ENCODE measurements at regions not wholly inside any gene's neighbourhood (a gene's known extent, or its start where the extent isn't known, plus 50 kb on each side); places are given as distances from the start of the nearest gene placed in this dataset.

DNA sequence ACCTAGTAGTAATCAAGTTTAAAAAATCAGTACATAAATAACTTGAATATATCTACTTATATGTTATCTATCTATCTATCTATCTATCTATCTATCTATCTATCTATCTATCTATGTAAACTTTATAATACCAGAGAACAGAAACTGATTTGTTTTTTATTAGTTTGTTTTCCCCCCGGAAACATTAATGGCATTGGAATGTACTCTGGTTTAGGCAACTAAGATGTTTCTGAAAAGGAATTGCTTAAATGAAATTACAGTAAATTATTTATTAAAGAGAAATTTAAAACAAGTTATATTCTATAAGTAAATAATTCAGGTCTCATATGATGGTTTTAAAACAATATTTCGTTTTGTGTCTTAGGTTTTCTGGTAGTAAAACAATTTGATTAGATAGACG lies 681.0 kb upstream of the ADAMTS5 start:
- no peak overlapping the region for H3K4me3 ChIP-seq (ENCODE audit: low read depth, low read length)
- TF ChIP-seq, protein P1, sequence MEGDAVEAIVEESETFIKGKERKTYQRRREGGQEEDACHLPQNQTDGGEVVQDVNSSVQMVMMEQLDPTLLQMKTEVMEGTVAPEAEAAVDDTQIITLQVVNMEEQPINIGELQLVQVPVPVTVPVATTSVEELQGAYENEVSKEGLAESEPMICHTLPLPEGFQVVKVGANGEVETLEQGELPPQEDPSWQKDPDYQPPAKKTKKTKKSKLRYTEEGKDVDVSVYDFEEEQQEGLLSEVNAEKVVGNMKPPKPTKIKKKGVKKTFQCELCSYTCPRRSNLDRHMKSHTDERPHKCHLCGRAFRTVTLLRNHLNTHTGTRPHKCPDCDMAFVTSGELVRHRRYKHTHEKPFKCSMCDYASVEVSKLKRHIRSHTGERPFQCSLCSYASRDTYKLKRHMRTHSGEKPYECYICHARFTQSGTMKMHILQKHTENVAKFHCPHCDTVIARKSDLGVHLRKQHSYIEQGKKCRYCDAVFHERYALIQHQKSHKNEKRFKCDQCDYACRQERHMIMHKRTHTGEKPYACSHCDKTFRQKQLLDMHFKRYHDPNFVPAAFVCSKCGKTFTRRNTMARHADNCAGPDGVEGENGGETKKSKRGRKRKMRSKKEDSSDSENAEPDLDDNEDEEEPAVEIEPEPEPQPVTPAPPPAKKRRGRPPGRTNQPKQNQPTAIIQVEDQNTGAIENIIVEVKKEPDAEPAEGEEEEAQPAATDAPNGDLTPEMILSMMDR (IDR thresholded peaks at IDR 0.05; ENCODE audit: borderline replicate concordance, insufficient read depth, low read depth, low read length): no peak

DNA sequence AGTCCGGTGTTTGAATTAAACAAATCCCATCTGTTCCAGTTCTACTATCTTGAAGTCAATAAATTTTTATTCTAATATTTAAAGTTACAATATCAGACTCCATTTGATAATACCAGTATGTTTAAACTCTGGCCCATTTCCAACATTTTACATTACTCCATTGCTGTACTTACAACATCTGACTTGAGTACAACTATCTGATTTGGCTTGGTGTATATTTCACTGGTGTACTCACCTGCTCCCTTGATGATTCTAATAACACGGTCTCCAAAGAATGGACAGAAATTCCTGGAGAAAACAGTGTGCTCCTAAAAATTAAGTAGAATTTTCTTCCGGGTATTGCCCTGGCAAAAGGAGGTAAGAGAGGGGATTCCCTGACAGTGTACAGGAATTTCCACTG lies 680.5 kb upstream of the ADAMTS5 start:
- TF ChIP-seq, protein P1 (IDR thresholded peaks at IDR 0.05; ENCODE audit: borderline replicate concordance, insufficient read depth, low read depth, low read length): no peak
- no peak overlapping the region for H3K4me3 ChIP-seq (ENCODE audit: low read depth, low read length)

DNA sequence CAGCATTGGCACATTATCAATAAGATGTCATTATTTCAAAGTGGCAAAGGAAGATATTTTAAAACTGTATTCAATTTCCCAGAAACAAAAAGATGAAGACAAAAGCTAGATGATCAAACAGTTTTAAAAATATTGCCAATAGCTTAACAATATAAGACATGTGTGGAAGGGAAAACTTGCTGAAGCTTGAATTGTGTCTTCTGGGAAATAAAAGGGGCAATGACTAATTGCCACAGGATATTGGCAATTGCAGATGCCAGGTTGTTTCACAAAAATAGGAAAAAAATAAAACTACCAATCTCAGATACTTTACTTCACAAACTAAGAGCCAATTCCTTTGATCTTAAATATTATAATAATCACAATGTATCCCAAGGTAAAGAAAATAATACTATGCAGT lies 679.8 kb upstream of the ADAMTS5 start:
- TF ChIP-seq, protein P1 (IDR thresholded peaks at IDR 0.05; ENCODE audit: borderline replicate concordance, insufficient read depth, low read depth, low read length): no peak
- no peak overlapping the region for H3K4me3 ChIP-seq (ENCODE audit: low read depth, low read length)

DNA sequence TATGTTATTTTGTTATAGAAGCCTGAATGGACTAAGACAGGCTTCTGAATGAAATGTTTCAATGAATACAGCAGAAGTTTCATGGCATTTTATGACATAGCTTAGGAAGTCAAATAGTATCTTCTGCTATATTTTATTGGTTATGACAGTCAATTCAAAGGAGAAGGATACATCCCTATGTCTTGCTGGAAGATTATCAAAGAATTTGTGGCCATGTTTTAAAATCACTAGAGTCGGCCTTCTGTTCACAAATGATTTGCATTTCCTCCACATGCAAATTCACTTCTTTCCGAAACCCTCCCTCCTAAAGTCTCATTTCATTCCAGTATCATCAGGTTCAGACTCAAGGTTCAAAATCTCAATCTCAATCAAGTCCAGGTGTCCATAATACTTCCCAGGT lies 679.2 kb upstream of the ADAMTS5 start:
- TF ChIP-seq, protein P1 (IDR thresholded peaks at IDR 0.05; ENCODE audit: borderline replicate concordance, insufficient read depth, low read depth, low read length): no peak

DNA sequence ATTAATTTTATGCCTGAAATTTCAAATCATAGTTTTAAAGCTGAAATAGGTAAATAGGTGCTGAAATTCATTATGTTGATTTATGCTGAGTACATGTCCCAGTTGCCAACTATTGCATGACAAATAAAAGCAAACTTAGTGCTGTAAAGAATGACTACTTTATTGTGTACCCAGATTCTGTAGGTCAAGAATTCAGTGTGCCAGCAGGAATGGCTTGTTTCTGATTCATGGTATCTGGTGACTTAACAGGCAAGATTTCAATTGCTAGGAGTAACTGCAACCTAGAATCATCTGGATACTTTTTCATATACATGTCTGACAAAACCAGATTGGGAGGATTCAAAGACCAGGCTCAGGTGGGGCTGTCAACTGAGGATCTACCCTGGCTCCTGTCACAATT lies 678.4 kb upstream of the ADAMTS5 start:
- TF ChIP-seq, protein P1 (IDR thresholded peaks at IDR 0.05; ENCODE audit: borderline replicate concordance, insufficient read depth, low read depth, low read length): no peak
- H3K4me3 ChIP-seq (ENCODE audit: low read depth, low read length): no peak overlapping the region

More for the DNA sequence above, 679.2 kb upstream of the ADAMTS5 start:
- no peak overlapping the region for H3K4me3 ChIP-seq (ENCODE audit: low read depth, low read length)

DNA sequence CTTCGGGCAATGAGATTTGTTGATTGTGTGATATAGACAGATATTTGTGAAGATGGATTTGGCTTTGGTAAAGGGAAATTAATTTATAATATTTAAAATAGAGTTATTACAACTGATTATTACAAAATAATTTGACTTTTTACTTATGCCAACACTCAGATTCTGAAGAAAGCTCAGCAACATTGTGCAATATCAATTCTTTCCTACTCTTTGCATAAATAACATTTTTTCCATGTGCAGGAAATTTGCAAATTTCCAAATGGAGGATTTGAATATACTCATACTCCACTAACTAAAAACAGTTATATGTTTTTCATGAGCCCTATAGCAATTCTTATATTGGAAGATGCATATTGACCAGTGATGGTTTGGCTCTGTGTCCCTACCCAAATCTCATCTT lies 676.4 kb upstream of the ADAMTS5 start:
- TF ChIP-seq, protein P1 (IDR thresholded peaks at IDR 0.05; ENCODE audit: borderline replicate concordance, insufficient read depth, low read depth, low read length): no peak
- H3K4me3 ChIP-seq (ENCODE audit: low read depth, low read length): no peak overlapping the region

DNA sequence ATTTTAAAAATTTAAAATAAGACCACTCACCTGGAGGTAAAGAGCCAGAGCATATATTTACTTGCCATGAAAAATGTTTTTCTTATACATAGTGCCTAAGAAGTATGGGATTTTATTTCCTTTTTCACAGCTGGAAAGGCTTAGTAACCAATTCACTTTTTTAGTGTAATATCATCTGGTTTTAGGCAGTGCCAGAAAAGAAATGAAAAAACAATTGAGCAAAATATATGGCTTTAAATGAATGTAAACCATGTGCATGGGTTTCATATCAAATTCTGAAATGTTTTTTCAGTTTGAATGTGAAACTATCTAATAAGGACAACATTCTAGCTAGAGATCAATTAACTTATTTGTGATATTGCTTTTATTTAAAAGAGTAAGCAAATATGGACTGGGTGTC lies 672.4 kb upstream of the ADAMTS5 start:
- TF ChIP-seq, protein P1 (IDR thresholded peaks at IDR 0.05; ENCODE audit: borderline replicate concordance, insufficient read depth, low read depth, low read length): no peak
- H3K4me3 ChIP-seq (ENCODE audit: low read depth, low read length): no peak overlapping the region
